HG03039 (cell line): ENCODE measurements at regions not wholly inside any gene's neighbourhood (a gene's known extent, or its start where the extent isn't known, plus 50 kb on each side); places are given as distances from the start of the nearest gene placed in this dataset.
"Not testable (repeated sequence)": the region's sequence is repeated elsewhere in the genome, so short reads cannot be mapped to it uniquely, and the experiment has no call there.

ENCODE experiments used
- ATAC-seq: cut with Tn5 transposase; IDR thresholded peaks from one replicate; pipeline ENCODE4 v1.9.1; 2021; ENCODE audit warnings: mild to moderate bottlenecking, moderate library complexity; ENCODE audit not compliant: unreplicated experiment

- no peak for ATAC-seq
Measured at GRCh38 chr7:81297317-81297716, 378.5 kb upstream of the SEMA3C start.

GRCh38 chr7:81296726-81297125 is 377.9 kb upstream of the SEMA3C start:
- ATAC-seq = no peak

GRCh38 chr7:81294897-81295515 is 376.2 kb upstream of the SEMA3C start:
- no peak for ATAC-seq

GRCh38 chr7:81293806-81294205 is 375.0 kb upstream of the SEMA3C start:
- ATAC-seq = no peak

- ATAC-seq = not testable (repeated sequence)
Measured at GRCh38 chr7:81286754-81287153, 367.9 kb upstream of the SEMA3C start.

GRCh38 chr7:81285142-81285871 is 366.5 kb upstream of the SEMA3C start:
- no peak for ATAC-seq

- ATAC-seq = no peak
Measured at GRCh38 chr7:81284576-81284975, 365.7 kb upstream of the SEMA3C start.

GRCh38 chr7:81280531-81280930 is 361.7 kb upstream of the SEMA3C start:
- ATAC-seq = no peak

GRCh38 chr7:81277691-81278090 is 358.8 kb upstream of the SEMA3C start:
- no peak for ATAC-seq

GRCh38 chr7:81273601-81274397 is 354.9 kb upstream of the SEMA3C start:
- ATAC-seq = no peak

GRCh38 chr7:81272176-81272575 is 353.3 kb upstream of the SEMA3C start:
- ATAC-seq = no peak

- ATAC-seq = no peak
Measured at GRCh38 chr7:81268551-81268950, 349.7 kb upstream of the SEMA3C start.

GRCh38 chr7:81267508-81267907 is 348.7 kb upstream of the SEMA3C start:
- no peak for ATAC-seq

- ATAC-seq = no peak
Measured at GRCh38 chr7:81264116-81264515, 345.3 kb upstream of the SEMA3C start.

- no peak for ATAC-seq
Measured at GRCh38 chr7:81260152-81260551, 341.3 kb upstream of the SEMA3C start.

GRCh38 chr7:81256991-81257390 is 338.1 kb upstream of the SEMA3C start:
- no peak for ATAC-seq

- no peak for ATAC-seq
Measured at GRCh38 chr7:81248420-81248819, 329.6 kb upstream of the SEMA3C start.

GRCh38 chr7:81247364-81247763 is 328.5 kb upstream of the SEMA3C start:
- ATAC-seq = not testable (repeated sequence)

- no peak for ATAC-seq
Measured at GRCh38 chr7:81245353-81245752, 326.5 kb upstream of the SEMA3C start.

- no peak for ATAC-seq
Measured at GRCh38 chr7:81244224-81244623, 325.4 kb upstream of the SEMA3C start.

GRCh38 chr7:81236560-81236959 is 317.7 kb upstream of the SEMA3C start:
- no peak for ATAC-seq

- ATAC-seq = no peak
Measured at GRCh38 chr7:81235997-81236396, 317.1 kb upstream of the SEMA3C start.
